CD4-positive, alpha-beta T cell treated with Interleukin-4 for 4 hours (primary cell): ENCODE measurements at regions not wholly inside any gene's neighbourhood (a gene's known extent, or its start where the extent isn't known, plus 50 kb on each side); places are given as distances from the start of the nearest gene placed in this dataset.

Source experiments
- DNase-seq: peaks from one replicate; pipeline ENCODE4 v3.0.0-alpha.2; 2020

GRCh38 chr6:95249175-95249574 lies 328.2 kb upstream of the MANEA start:
- no peak for DNase-seq

GRCh38 chr6:95249661-95250060 lies 327.7 kb upstream of the MANEA start:
- DNase-seq, result no peak

GRCh38 chr6:95263840-95264239 lies 313.5 kb upstream of the MANEA start:
- DNase-seq, result no peak

GRCh38 chr6:95266537-95267258 lies 310.6 kb upstream of the MANEA start:
- DNase-seq, result no peak

- no peak for DNase-seq
These were observed 302.6 kb upstream of the MANEA start for GRCh38 chr6:95274686-95275235.

- no peak for DNase-seq
These were observed 297.7 kb upstream of the MANEA start for GRCh38 chr6:95279616-95280015.

GRCh38 chr6:95280686-95281273 lies 296.6 kb upstream of the MANEA start:
- no peak for DNase-seq

GRCh38 chr6:95285881-95286280 lies 291.5 kb upstream of the MANEA start:
- no peak for DNase-seq

- no peak for DNase-seq
These were observed 290.5 kb upstream of the MANEA start for GRCh38 chr6:95286874-95287273.

- DNase-seq, result no peak
These were observed 289.1 kb upstream of the MANEA start for GRCh38 chr6:95288251-95288650.

- DNase-seq, result no peak
These were observed 285.3 kb upstream of the MANEA start for GRCh38 chr6:95292011-95292410.

- no peak for DNase-seq
These were observed 284.1 kb upstream of the MANEA start for GRCh38 chr6:95293257-95293656.

- DNase-seq, result no peak
These were observed 283.3 kb upstream of the MANEA start for GRCh38 chr6:95294043-95294442.

GRCh38 chr6:95309545-95309944 lies 267.8 kb upstream of the MANEA start:
- DNase-seq, result no peak

- no peak for DNase-seq
These were observed 259.2 kb upstream of the MANEA start for GRCh38 chr6:95318137-95318536.

- DNase-seq, result no peak
These were observed 256.2 kb upstream of the MANEA start for GRCh38 chr6:95321126-95321525.

GRCh38 chr6:95325916-95326315 lies 251.4 kb upstream of the MANEA start:
- no peak for DNase-seq

GRCh38 chr6:95328231-95328630 lies 249.1 kb upstream of the MANEA start:
- DNase-seq, result no peak

- no peak for DNase-seq
These were observed 225.1 kb upstream of the MANEA start for GRCh38 chr6:95352064-95352795.

GRCh38 chr6:95354551-95354950 lies 222.8 kb upstream of the MANEA start:
- DNase-seq, result no peak

- DNase-seq, result no peak
These were observed 219.8 kb upstream of the MANEA start for GRCh38 chr6:95357380-95358020.

GRCh38 chr6:95364016-95364604 lies 213.2 kb upstream of the MANEA start:
- no peak for DNase-seq

- DNase-seq, result no peak
These were observed 211.9 kb upstream of the MANEA start for GRCh38 chr6:95365454-95365853.
